Stimulated activated naive CD8-positive, alpha-beta T cell treated with anti-CD3 and anti-CD28 coated beads, Interleukin-15, Interleukin-2, amounts not matched to agents 100 U/mL and 50 U/mL, for 24 hours (primary cell): ENCODE measurements at regions not wholly inside any gene's neighbourhood (a gene's known extent, or its start where the extent isn't known, plus 50 kb on each side); places are given as distances from the start of the nearest gene placed in this dataset.
"Not testable (repeated sequence)": the region's sequence is repeated elsewhere in the genome, so short reads cannot be mapped to it uniquely, and the experiment has no call there.

Experiments
- ATAC-seq: fragments of 150-1000 bp; cut with Tn5 transposase; one replicate; pipeline ENCODE4 v1.10.0; 2021
- DNase-seq: peaks from one replicate; pipeline ENCODE4 v3.0.0; 2021

DNA sequence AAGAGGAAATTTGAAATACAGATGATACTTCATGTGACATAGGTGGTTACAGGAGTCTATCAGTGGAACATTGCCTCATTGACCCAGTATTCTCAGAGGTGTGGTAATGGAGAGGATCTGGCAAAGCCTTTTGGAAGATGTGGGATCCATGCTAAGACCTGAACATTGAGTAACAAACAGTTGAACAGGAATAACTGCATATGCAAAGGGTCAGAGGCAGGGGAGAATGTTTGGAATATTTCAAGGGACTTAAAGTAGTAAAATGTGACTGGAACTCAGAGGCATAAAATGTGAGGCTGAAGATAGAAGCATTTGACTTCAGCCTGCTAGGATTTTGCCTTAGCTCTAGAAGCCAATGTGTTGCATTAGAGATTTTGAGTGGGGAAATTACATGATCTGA is 300.2 kb upstream of the ETAA1 start:
- ATAC-seq (no peak), DNase-seq (no peak)

GRCh38 chr2:67103157-67103556 is 294.0 kb upstream of the ETAA1 start:
- ATAC-seq: no peak
- DNase-seq: no peak

DNA sequence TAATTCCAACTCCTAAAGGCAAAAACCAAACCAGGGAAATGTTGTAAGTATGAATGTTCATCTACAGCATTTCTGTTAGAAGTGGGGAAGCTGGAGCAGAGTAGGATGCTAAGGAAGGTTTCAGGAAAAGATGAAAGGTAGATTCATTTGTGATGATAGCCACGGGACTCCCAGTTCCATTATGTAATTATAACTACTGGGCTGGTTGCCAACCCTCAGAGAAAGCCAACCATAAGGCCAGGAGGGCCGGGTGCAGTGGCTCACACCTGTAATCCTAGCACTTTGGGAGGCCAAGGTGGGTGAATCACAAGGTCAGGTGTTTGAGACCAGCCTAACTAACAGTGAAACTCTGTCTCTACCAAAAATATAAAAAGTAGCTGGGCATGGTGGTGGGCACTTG is 288.9 kb upstream of the ETAA1 start:
- DNase-seq (no peak), ATAC-seq (no peak)

DNA sequence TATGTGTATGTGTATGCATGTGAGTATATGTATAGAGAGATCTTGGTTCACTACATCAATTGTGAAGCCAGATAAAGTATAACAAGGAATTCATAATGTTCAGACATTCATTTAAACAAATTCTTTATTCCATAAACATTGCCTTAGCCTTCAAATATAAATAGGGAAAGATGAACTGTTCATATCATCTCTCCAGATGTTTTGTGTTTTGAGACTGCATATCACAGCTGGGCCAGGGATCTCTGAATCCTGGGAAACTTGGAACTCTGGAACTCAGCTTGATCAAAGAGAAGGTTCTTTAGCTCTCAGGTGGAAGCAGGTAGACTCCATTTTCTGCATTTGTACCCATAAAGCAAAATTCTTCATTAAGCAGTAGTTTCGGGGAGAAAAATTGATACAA is 272.6 kb upstream of the ETAA1 start:
- ATAC-seq (no peak), DNase-seq (no peak)

DNA sequence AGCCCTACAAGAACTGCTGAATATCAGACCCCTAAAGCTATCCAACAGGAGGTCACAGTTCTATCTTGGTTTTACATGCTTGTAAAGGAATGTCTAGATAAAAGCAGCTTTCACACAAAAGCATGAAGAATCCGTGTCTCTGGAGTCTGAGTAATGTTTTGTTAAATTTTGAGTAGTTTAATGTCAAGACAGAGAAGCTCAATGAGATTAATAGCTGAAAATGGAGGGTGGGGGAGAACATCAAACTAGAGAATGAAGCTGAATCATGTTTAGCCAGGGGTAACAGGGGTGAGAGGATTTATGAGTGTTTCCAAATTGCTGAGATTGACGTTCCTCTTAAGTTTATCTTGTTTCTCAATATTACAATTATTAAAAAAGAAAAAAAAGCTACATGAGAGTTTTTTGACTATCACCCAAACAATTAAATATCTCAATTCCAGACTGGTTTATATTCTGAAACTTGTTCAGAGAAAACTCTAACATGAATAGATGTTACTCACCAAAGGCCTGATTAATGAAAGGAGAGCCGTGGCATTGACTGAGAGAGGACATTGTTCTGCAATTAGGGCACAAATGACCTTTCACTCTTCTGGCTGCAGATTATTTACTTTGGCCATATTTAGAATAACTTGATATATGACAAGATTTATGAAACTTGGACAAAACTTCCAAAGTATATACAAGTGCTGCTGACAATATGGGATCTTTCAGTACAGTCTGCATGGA is 266.4 kb upstream of the ETAA1 start:
- ATAC-seq: no peak
- no peak for DNase-seq

GRCh38 chr2:67131257-67131609 is 265.9 kb upstream of the ETAA1 start:
- DNase-seq: no peak

DNA sequence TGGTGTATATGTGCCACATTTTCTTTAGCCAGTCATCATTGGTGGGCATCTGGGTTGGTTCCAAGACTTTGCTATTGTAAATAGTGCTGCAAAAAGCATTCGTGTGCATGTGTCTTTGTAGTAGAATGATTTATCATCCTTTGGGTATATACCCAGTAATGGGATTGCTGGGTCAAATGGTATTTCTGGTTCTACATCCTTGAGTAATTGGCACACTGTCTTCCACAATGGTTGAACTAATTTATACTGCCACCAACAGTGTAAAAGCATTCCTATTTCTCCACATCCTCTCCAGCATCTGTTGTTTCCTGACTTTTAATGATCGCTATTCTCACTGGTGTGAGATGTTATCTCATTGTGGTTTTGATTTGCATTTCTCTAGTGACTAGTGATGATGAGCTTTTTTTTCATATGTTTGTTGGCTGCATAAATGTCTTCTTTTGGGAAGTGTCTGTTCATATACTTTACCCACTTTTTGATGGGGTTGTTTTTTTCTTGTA is 264.6 kb upstream of the ETAA1 start:
- DNase-seq: not testable (repeated sequence)

More at GRCh38 chr2:67131257-67131609, 265.9 kb upstream of the ETAA1 start:
- no peak for ATAC-seq

DNA sequence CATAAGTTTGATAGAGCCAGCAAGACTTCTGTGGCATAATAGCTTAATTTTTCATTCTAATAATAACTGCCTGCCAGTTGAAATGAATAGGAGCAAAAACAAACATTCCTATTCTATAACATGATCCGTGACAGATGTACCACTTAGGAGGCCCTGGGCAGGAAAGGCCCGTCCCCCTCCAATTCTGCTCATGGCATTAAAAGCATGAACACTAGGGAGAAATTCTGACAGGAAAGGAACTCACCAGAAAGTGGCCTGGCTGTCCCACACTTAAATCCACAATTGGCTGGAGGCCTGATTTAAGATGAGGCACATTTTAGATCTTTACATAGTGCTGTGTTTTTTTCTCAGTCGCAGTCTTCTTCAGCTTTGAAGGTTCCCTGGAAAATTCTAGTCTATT is 261.9 kb upstream of the ETAA1 start:
- DNase-seq (no peak), ATAC-seq (no peak)

More for the DNA sequence above, 264.6 kb upstream of the ETAA1 start:
- not testable (repeated sequence) for ATAC-seq

DNA sequence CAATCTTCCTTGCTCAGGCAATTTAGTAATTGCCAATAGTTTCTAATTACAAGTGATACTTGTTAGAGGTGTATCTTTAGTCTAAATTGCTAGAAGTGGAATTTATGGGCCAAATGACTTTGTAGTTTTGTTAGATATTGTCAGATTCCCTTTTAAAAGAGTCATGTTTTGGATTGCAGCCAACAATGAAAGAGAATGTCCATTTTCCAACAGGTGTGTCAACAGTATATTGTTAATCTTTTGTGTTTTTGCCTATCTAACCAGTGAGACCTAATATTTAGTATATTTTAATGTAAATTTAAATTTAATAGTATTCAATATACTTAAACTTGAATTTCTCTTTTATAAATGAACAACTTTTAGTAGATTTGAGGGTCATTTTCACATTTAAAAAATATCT is 259.4 kb upstream of the ETAA1 start:
- DNase-seq: no peak
- ATAC-seq: no peak

GRCh38 chr2:67142071-67142470 is 255.1 kb upstream of the ETAA1 start:
- ATAC-seq (no peak), DNase-seq (no peak)

DNA sequence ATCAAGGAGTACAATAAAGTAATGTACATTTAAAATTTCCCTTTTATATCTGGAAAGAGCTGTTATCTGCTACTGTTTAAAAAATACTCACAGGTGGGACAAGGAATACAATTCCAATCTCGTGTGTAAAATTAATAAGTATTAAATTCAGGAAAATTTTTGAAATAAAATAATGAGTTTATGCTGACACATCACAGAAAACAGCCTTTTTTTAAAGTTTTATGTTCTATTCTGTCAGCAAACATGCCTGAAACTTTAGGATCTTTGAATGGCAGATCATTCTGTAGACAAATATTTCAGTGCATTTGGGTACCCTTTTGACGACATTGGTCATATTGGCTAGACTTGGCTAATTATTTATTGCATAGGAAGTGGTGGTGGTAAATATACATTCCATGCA is 254.4 kb upstream of the ETAA1 start:
- DNase-seq (no peak), ATAC-seq (no peak)

DNA sequence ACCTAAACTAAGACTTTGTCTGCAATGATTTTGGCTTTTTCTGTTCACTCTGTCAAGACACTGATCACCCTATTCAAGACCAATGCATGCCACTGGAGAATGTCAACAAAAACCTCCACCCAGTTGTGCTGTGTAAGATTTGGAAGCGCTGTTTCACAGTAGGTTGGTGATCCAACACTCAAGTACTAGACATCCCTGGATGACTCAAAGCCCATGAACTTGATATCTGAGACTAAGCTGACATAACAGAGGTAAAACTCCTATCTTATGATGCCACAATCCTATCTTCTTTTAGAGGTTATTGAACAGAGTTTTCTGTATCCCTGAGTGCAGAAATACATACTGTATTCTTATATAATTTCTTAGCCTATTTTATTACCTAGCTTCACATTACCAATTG is 251.3 kb upstream of the ETAA1 start:
- ATAC-seq (no peak), DNase-seq (no peak)

- no peak for DNase-seq
- ATAC-seq: no peak
Measured at GRCh38 chr2:67156796-67157195, 240.3 kb upstream of the ETAA1 start.

- ATAC-seq: no peak
Measured at GRCh38 chr2:67158718-67159117, 238.4 kb upstream of the ETAA1 start.

DNA sequence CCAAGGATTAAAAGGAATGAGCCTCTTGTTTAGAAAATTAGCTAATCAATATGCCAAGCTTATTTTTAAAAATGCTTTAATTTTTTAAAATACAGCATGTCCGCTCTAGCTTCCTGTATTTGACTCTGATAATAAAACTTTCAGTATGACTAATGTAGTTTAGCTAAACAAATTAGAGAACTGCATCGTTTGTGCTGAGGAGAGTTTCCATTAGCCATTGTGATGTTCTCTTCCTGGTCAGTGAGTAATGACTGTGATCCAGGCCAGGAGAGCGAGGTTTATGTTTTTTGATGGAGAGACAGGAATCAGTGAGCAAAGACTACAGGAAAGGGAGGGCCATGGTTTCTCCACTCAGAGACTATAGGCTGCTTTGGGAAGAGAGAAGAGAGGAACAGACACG is 237.2 kb upstream of the ETAA1 start:
- ATAC-seq (no peak), DNase-seq (no peak)

More at GRCh38 chr2:67158718-67159117, 238.4 kb upstream of the ETAA1 start:
- DNase-seq: no peak

DNA sequence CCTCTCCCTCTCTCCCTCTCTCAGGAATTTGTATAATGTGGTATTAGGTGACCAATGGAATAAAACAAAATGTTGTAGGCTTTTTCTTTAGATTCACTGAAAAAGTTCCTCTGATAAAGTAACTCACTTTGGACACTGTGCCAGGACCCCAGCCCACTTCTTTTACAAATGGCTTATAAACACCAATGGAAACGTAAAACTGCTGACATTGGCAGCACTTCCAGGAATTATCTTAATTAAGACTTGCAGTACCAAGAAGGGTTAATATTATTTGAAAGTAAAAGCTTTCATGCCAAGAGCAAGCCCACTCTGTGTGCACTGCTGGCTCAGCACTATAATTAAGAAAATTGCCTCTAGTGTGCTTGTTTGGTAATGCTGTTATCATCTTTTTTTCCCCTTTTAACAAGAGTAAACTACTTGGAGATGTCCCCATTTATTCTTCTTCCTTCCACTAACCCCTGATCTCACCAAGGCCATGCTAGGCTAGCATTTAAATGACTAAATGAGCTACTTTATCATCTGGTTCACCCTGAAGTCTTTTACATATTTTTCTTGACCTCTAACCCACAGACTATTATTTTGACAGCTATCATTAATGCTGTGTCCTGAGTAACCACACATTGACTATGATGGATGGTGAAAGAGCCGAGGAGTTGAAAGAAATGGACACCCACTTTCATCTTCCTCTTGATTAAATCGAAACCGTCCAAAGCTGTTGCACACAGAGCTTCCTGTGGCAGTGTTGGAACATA is 232.2 kb upstream of the ETAA1 start:
- ATAC-seq: no peak
- no peak for DNase-seq

DNA sequence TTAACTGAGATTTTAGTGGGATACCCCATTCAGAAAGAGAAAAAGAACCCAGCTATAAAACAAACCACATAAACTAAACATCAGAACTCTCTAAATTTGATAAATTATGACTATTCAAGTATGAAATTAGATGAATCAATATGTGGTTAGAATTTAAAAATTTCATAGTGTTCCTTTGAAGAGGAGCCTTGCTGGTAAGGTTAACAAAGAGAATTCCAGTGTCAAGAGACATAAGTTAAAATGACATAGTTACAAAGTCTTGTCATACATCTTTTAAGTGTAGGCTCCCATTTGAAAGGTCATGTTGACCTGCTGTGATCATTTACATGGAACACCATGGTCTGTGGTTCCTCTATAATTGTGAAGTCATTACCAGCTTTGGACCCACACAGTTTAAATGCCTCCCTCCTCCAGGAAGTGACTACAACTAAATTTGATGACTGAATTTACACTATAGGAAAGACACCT is 231.6 kb upstream of the ETAA1 start:
- DNase-seq (no peak), ATAC-seq (no peak)

DNA sequence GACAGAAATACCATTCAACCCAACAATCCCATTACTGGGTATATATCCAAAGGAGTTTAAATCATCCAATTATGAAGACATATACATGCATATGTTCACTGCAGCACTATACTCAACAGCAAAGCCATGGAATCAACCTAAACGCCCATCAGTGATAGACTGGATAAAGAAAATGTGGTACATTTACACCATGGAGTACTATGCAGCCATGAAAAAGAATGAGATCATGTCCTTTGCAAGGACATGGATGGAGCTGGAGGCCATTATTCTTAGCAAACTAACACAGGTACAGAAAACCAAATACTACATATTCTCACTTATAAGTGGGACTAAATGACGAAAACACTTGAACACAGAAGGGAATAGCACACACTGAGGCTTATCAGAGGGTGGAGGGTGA is 230.6 kb upstream of the ETAA1 start:
- not testable (repeated sequence) for DNase-seq, ATAC-seq

DNA sequence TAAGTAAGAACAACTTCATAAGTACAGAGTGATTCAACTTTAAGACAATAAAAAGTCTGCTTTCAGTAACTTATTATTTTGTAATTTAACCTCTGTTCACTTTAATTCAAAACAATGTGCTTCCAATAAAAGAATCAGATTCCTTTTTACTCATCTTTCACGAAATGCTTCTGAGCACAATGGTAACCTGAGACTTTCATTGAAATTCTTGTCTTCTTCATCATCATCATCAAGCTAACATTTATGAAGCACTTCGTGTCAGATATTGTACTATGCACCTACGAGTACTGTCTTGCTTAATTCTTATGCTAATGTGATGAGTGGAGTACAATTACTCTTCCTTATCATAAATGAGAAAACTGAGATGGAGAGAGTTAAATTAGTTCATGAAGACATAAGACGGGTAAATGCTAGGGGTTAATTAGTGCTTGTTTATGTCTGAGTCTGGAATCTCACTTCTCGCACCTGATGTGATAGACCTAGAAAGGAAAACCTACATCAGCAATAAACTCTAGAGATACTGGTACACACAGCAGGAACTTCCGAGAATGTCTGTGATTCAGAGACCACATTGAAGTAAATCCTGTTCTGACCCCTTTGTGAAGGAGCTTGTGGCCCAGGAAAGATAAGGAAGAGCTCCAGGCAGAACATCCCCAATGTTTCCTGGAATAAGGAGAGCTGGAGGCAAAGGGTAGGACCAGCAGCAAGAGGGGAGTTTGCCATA is 227.6 kb upstream of the ETAA1 start:
- DNase-seq (no peak), ATAC-seq (no peak)

DNA sequence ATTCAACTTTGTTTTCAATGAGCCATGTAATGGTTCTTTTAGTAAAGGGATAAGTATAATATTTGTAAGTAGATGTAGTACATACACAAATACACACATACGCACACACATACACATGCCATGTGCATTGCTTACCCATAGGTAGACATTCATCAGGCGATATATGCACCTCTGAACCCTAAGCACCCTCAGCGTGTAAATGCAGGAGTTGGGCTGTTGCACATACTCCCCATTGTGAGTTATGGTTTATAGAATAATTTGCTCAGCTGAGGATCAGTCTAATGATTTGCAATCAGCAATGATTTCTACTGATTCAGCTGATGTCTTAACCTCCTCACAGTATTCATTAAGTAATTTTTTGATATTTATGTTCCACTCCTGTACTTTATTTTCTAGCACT is 217.6 kb upstream of the ETAA1 start:
- DNase-seq (no peak), ATAC-seq (no peak)

GRCh38 chr2:67180841-67181240 is 216.3 kb upstream of the ETAA1 start:
- no peak for DNase-seq
- ATAC-seq: no peak

DNA sequence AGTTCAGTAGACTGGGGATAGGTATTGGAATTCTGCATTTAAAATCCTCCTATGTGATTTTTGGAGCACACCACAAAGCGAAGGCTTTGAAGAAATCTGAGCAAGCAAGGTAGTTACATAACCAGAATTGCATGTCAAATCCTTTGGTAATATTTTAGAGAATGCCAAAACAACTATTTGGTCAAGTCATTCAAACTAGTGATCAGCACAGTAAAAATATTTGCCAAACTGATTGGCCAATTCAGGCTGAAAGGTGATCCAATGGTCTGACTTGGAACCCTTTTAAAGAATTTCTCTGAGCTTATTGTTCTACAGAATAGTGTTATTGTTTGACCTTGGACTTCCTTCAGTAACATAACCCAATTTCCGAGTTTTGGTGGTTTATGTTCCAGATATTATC is 214.2 kb upstream of the ETAA1 start:
- ATAC-seq (no peak), DNase-seq (no peak)

GRCh38 chr2:67186326-67186725 is 210.8 kb upstream of the ETAA1 start:
- ATAC-seq: no peak
- no peak for DNase-seq
